ENCODE measurements at regions not wholly inside any gene's neighbourhood (a gene's known extent, or its start where the extent isn't known, plus 50 kb on each side); places are given as distances from the start of the nearest gene placed in this dataset.

DNA sequence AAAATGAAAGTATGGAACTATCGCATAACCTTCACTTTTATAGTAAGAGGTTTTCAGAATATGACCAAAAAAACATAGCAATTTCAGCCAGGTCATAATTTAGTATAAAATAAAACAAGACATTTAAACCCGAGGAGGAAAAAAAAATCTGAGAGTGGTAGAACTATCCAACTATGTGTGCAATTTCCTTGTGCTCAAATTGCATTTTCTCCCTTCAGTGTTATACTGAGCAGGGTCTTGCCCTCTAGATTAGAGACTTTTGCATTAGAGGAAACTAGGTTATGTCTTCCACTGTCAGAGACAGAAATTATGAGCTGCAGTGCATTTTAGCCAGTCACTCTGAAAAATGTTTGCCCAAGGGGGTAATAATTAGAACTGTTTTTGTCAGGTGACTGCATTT lies 330.6 kb downstream of the NR2F1-AS1 start:
- TF ChIP-seq GATA3 (IDR thresholded peaks at IDR 0.05; ENCODE audit: low read depth, low read length) (no peak), GATA2 (IDR thresholded peaks at IDR 0.05; ENCODE audit: low read depth, low read length) (no peak)
